ENCODE measurements at regions not wholly inside any gene's neighbourhood (a gene's known extent, or its start where the extent isn't known, plus 50 kb on each side); places are given as distances from the start of the nearest gene placed in this dataset.

DNA sequence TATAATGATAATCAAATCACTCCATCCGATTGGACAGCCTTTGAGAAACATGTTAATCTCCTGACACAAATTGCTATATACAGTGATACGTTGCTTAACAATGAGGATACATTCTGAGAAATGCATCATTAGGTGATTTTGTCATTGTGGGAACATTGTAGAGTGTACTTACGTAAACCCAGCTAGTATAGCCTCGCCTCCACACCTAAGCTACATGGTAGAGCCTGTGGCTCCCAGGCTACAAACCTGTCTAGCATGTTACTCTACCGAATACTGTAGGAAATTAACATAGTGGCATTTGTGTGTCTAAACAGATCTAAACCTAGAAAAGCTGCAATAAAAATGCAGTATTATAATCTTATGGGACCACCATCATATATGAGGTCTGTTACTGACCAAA lies 128.6 kb upstream of the PWP1 start:
- H3K36me3 ChIP-seq (ENCODE audit: low read depth, missing control alignments), result no peaks in the 10 kb centered on the region
- H3K9me3 ChIP-seq, result no peaks in the 10 kb centered on the region
- intact Hi-C loops (cut with DNase I; ENCODE audit: low total_unique reads), result no loop called here
- H3K27ac ChIP-seq, result no peak overlapping the region
- no peaks in the 10 kb centered on the region for H3K4me1 ChIP-seq
- DNase-seq, result no peak
- H3K27me3 ChIP-seq, result no peaks in the 10 kb centered on the region
- WGBS, 2 donors, result 93 to 94% methylated on average over 5 of the region's 5 CpGs
- H3K4me3 ChIP-seq, result no peak overlapping the region
- TF ChIP-seq POLR2A (IDR thresholded peaks at IDR 0.05), result no peak
- TF ChIP-seq, protein P1, sequence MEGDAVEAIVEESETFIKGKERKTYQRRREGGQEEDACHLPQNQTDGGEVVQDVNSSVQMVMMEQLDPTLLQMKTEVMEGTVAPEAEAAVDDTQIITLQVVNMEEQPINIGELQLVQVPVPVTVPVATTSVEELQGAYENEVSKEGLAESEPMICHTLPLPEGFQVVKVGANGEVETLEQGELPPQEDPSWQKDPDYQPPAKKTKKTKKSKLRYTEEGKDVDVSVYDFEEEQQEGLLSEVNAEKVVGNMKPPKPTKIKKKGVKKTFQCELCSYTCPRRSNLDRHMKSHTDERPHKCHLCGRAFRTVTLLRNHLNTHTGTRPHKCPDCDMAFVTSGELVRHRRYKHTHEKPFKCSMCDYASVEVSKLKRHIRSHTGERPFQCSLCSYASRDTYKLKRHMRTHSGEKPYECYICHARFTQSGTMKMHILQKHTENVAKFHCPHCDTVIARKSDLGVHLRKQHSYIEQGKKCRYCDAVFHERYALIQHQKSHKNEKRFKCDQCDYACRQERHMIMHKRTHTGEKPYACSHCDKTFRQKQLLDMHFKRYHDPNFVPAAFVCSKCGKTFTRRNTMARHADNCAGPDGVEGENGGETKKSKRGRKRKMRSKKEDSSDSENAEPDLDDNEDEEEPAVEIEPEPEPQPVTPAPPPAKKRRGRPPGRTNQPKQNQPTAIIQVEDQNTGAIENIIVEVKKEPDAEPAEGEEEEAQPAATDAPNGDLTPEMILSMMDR (IDR thresholded peaks at IDR 0.05), result no peak

DNA sequence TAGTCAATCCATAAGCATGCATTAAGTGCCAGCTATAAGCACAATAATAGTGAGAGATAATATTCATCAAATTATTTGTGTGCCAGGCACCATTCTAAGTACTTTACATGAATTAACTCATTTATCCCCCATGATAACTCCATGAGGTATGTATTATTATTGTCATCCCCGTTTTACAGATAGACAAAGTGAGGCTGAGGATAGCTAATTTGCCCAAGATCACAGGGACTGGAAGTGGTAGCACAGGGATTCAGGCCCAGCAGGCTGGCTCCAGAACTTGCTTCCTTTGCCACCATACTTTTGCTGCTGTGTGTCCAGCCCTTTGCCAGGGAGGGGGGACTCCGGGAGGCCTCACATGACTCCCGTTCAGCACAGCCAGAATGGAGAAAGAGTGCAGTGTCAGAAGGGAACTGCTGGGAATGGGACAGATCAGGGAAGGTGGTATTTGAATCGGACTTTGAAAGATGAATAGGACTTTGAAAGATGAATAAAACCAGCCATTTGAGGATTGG lies 128.0 kb upstream of the PWP1 start:
- DNase-seq, result no peak
- no peaks in the 10 kb centered on the region for H3K9me3 ChIP-seq
- no peaks in the 10 kb centered on the region for H3K36me3 ChIP-seq (ENCODE audit: low read depth, missing control alignments)
- no peaks in the 10 kb centered on the region for H3K4me1 ChIP-seq
- TF ChIP-seq, protein P1 (IDR thresholded peaks at IDR 0.05), result no peak
- TF ChIP-seq POLR2A (IDR thresholded peaks at IDR 0.05), result no peak
- 71 to 77% methylated on average over 4 of the region's 4 CpGs for WGBS, 2 donors
- intact Hi-C loops (cut with DNase I; ENCODE audit: low total_unique reads), result no loop called here
- no peak overlapping the region for H3K4me3 ChIP-seq
- no peaks in the 10 kb centered on the region for H3K27me3 ChIP-seq
- H3K27ac ChIP-seq, result no peak overlapping the region

DNA sequence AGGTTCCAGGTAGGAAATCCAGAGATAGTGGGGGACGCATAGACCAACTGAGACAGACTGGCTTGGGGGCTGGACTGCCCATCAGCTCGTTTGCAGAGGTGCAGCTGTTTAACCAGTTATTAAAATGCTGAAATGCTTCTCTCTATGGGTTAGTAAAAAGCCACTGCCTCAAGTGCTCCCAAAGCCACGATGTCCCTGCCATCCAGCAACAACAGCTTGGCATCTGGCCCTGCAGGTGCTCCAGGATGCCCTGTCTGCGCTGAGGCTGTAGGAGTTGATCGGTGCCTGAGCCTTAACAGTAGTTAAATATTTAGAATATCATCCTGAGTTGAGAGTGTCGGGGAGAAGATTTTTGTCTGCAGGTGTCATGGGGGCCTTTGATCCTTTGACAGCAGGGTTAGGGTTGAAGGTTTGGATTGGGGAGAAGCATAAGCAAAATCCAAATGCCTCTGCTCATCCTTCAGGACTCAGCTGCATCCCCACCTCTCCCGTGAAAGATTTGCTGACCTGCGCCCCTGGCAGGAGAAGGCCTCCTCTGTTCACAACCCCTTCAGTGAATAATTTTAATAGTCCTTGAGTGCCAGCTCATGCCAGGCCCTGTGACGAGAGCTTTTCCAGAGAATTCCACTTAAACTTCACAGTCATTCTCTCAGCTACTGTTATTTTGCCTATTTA lies 127.3 kb upstream of the PWP1 start:
- TF ChIP-seq POLR2A (IDR thresholded peaks at IDR 0.05), result no peak
- TF ChIP-seq, protein P1 (IDR thresholded peaks at IDR 0.05), result no peak
- Histone ChIP-seq H3K36me3 (ENCODE audit: low read depth, missing control alignments) (no peaks in the 10 kb centered on the region), H3K27me3 (no peaks in the 10 kb centered on the region), H3K4me1 (no peaks in the 10 kb centered on the region), H3K4me3 (no peak overlapping the region), H3K27ac (no peak overlapping the region), H3K9me3 (no peaks in the 10 kb centered on the region)
- intact Hi-C loops (cut with DNase I; ENCODE audit: low total_unique reads), result no loop called here
- DNase-seq, result no peak
- 86 to 91% methylated on average over 8 to 9 of the region's 9 CpGs for WGBS, 2 donors

DNA sequence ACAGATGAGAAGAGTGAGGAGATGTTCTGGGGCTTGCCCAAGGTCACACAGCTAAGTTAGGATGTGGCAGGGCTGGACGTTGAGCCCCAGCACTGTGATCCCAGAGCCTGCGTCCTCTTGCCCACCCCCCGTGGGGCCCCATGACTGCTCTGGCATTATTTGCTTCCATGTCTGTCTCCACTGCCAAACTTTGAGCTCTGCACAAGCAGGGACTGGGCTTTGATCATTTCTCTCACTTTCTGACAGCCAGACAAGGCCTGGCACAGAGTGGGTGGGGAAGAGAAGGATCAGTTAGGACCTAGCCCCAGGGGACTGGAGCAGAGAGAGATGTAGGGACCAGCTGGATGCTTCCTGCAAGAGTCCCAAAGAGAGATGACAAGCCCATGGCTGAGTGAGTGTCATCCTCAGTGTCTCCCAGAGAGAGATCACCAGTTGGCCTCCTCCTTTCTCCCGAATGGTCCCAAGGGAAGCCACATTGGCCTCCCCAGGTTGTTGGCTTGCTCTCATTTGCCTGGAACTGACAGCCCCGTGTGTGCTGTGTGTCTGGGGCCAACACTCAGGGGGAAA lies 126.7 kb upstream of the PWP1 start:
- H3K4me3 ChIP-seq, result no peak overlapping the region
- no peak for DNase-seq
- no peaks in the 10 kb centered on the region for H3K27me3 ChIP-seq
- 61 to 78% methylated on average over 5 of the region's 5 CpGs for WGBS, 2 donors
- H3K4me1 ChIP-seq, result no peaks in the 10 kb centered on the region
- H3K27ac ChIP-seq, result no peak overlapping the region
- intact Hi-C loops (cut with DNase I; ENCODE audit: low total_unique reads), result no loop called here
- H3K36me3 ChIP-seq (ENCODE audit: low read depth, missing control alignments), result no peaks in the 10 kb centered on the region
- H3K9me3 ChIP-seq, result no peaks in the 10 kb centered on the region
- no peak for TF ChIP-seq POLR2A (IDR thresholded peaks at IDR 0.05)
- TF ChIP-seq, protein P1 (IDR thresholded peaks at IDR 0.05), result no peak

Data from testis (tissue), 2 donors.